Activated naive CD8-positive, alpha-beta T cell (primary cell): ENCODE measurements at regions not wholly inside any gene's neighbourhood (a gene's known extent, or its start where the extent isn't known, plus 50 kb on each side); places are given as distances from the start of the nearest gene placed in this dataset.

Experiments
- H3K27ac Mint-ChIP-seq: one replicate; pipeline ENCODE4 v1.8.0; 2021; ENCODE audit warnings: mixed read lengths
- H3K27me3 Mint-ChIP-seq: one replicate; pipeline ENCODE4 v1.8.0; 2021; ENCODE audit warnings: mixed read lengths
- H3K36me3 Mint-ChIP-seq: one replicate; pipeline ENCODE4 v1.8.0; 2021; ENCODE audit warnings: mixed read lengths
- H3K4me1 Mint-ChIP-seq: one replicate; pipeline ENCODE4 v1.8.0; 2021; ENCODE audit warnings: low read depth, mixed read lengths
- H3K4me3 Mint-ChIP-seq: one replicate; pipeline ENCODE4 v1.8.0; 2021; ENCODE audit warnings: mild to moderate bottlenecking, mixed read lengths
- H3K9me3 Mint-ChIP-seq: one replicate; pipeline ENCODE4 v1.8.0; 2021; ENCODE audit warnings: low read depth, mixed read lengths

GRCh38 chr5:109594217-109594616, 95.5 kb upstream of the MAN2A1 start:
- peak overlapping the region; percentile 31 for H3K27ac Mint-ChIP-seq

GRCh38 chr5:109590799-109591198, 98.9 kb upstream of the MAN2A1 start:
- Mint-ChIP-seq H3K27me3 (no peaks in the 10 kb centered on the region), H3K9me3 (no peaks in the 10 kb centered on the region), H3K4me3 (no peak overlapping the region), H3K27ac (no peak overlapping the region), H3K4me1 (peaks cover 18% of the 10 kb centered on the region), H3K36me3 (no peaks in the 10 kb centered on the region)

More at GRCh38 chr5:109594217-109594616, 95.5 kb upstream of the MAN2A1 start:
- no peak overlapping the region for H3K4me3 Mint-ChIP-seq
- H3K9me3 Mint-ChIP-seq = no peaks in the 10 kb centered on the region
- peaks cover 18% of the 10 kb centered on the region for H3K4me1 Mint-ChIP-seq
- H3K36me3 Mint-ChIP-seq = no peaks in the 10 kb centered on the region
- H3K27me3 Mint-ChIP-seq = no peaks in the 10 kb centered on the region

- Mint-ChIP-seq H3K36me3 (no peaks in the 10 kb centered on the region), H3K4me1 (peaks cover 18% of the 10 kb centered on the region), H3K27ac (no peak overlapping the region), H3K27me3 (peaks cover 2% of the 10 kb centered on the region), H3K9me3 (no peaks in the 10 kb centered on the region), H3K4me3 (no peak overlapping the region)
Measured at GRCh38 chr5:109589986-109590385, 99.7 kb upstream of the MAN2A1 start.

- H3K36me3 Mint-ChIP-seq = no peaks in the 10 kb centered on the region
- H3K9me3 Mint-ChIP-seq = no peaks in the 10 kb centered on the region
- peaks cover 14% of the 10 kb centered on the region for H3K4me1 Mint-ChIP-seq
- H3K27ac Mint-ChIP-seq = no peak overlapping the region
- H3K4me3 Mint-ChIP-seq = no peak overlapping the region
- peaks cover 2% of the 10 kb centered on the region for H3K27me3 Mint-ChIP-seq
Measured at GRCh38 chr5:109589239-109589638, 100.5 kb upstream of the MAN2A1 start.

- Mint-ChIP-seq H3K9me3 (no peaks in the 10 kb centered on the region), H3K36me3 (no peaks in the 10 kb centered on the region), H3K27ac (no peak overlapping the region), H3K27me3 (peaks cover 3% of the 10 kb centered on the region), H3K4me1 (peaks cover 9% of the 10 kb centered on the region), H3K4me3 (no peak overlapping the region)
Measured at GRCh38 chr5:109588281-109589035, 101.3 kb upstream of the MAN2A1 start.

- Mint-ChIP-seq H3K9me3 (no peaks in the 10 kb centered on the region), H3K27me3 (peaks cover 3% of the 10 kb centered on the region), H3K4me1 (peaks cover 4% of the 10 kb centered on the region), H3K36me3 (no peaks in the 10 kb centered on the region), H3K4me3 (no peak overlapping the region), H3K27ac (no peak overlapping the region)
Measured at GRCh38 chr5:109584986-109585599, 104.6 kb upstream of the MAN2A1 start.

- Mint-ChIP-seq H3K9me3 (no peaks in the 10 kb centered on the region), H3K27ac (no peak overlapping the region), H3K36me3 (no peaks in the 10 kb centered on the region), H3K4me3 (no peak overlapping the region), H3K27me3 (peaks cover 2% of the 10 kb centered on the region), H3K4me1 (no peaks in the 10 kb centered on the region)
Measured at GRCh38 chr5:109580225-109580624, 109.5 kb upstream of the MAN2A1 start.

- H3K27ac Mint-ChIP-seq = no peak overlapping the region
- no peaks in the 10 kb centered on the region for H3K9me3 Mint-ChIP-seq
- H3K4me1 Mint-ChIP-seq = no peaks in the 10 kb centered on the region
- H3K27me3 Mint-ChIP-seq = no peaks in the 10 kb centered on the region
- no peaks in the 10 kb centered on the region for H3K36me3 Mint-ChIP-seq
- no peak overlapping the region for H3K4me3 Mint-ChIP-seq
Measured at GRCh38 chr5:109575506-109575905, 114.2 kb upstream of the MAN2A1 start.

- H3K27ac Mint-ChIP-seq = no peak overlapping the region
- no peaks in the 10 kb centered on the region for H3K4me1 Mint-ChIP-seq
- no peaks in the 10 kb centered on the region for H3K36me3 Mint-ChIP-seq
- no peak overlapping the region for H3K4me3 Mint-ChIP-seq
- H3K9me3 Mint-ChIP-seq = no peaks in the 10 kb centered on the region
- H3K27me3 Mint-ChIP-seq = no peaks in the 10 kb centered on the region
Measured at GRCh38 chr5:109574985-109575384, 114.7 kb upstream of the MAN2A1 start.

GRCh38 chr5:109573766-109574165, 116.0 kb upstream of the MAN2A1 start:
- H3K4me3 Mint-ChIP-seq = no peak overlapping the region
- H3K4me1 Mint-ChIP-seq = no peaks in the 10 kb centered on the region
- H3K36me3 Mint-ChIP-seq = no peaks in the 10 kb centered on the region
- H3K27ac Mint-ChIP-seq = no peak overlapping the region
- no peaks in the 10 kb centered on the region for H3K9me3 Mint-ChIP-seq
- no peaks in the 10 kb centered on the region for H3K27me3 Mint-ChIP-seq

- Mint-ChIP-seq H3K4me3 (no peak overlapping the region), H3K27ac (no peak overlapping the region), H3K36me3 (no peaks in the 10 kb centered on the region), H3K4me1 (no peaks in the 10 kb centered on the region), H3K27me3 (no peaks in the 10 kb centered on the region), H3K9me3 (no peaks in the 10 kb centered on the region)
Measured at GRCh38 chr5:109573256-109573655, 116.5 kb upstream of the MAN2A1 start.

- H3K27me3 Mint-ChIP-seq = no peaks in the 10 kb centered on the region
- H3K27ac Mint-ChIP-seq = no peak overlapping the region
- no peaks in the 10 kb centered on the region for H3K36me3 Mint-ChIP-seq
- no peak overlapping the region for H3K4me3 Mint-ChIP-seq
- no peaks in the 10 kb centered on the region for H3K9me3 Mint-ChIP-seq
- no peaks in the 10 kb centered on the region for H3K4me1 Mint-ChIP-seq
Measured at GRCh38 chr5:109571785-109572184, 117.9 kb upstream of the MAN2A1 start.

GRCh38 chr5:109570362-109570874, 119.3 kb upstream of the MAN2A1 start:
- no peaks in the 10 kb centered on the region for H3K27me3 Mint-ChIP-seq
- no peak overlapping the region for H3K4me3 Mint-ChIP-seq
- H3K9me3 Mint-ChIP-seq = no peaks in the 10 kb centered on the region
- H3K4me1 Mint-ChIP-seq = no peaks in the 10 kb centered on the region
- no peaks in the 10 kb centered on the region for H3K36me3 Mint-ChIP-seq
- no peak overlapping the region for H3K27ac Mint-ChIP-seq

GRCh38 chr5:109567374-109568044, 122.2 kb upstream of the MAN2A1 start:
- H3K27ac Mint-ChIP-seq = no peak overlapping the region
- H3K27me3 Mint-ChIP-seq = no peaks in the 10 kb centered on the region

GRCh38 chr5:109566361-109566760, 123.4 kb upstream of the MAN2A1 start:
- H3K27ac Mint-ChIP-seq = no peak overlapping the region
- no peaks in the 10 kb centered on the region for H3K9me3 Mint-ChIP-seq
- H3K4me1 Mint-ChIP-seq = no peaks in the 10 kb centered on the region
- H3K27me3 Mint-ChIP-seq = no peaks in the 10 kb centered on the region
- H3K4me3 Mint-ChIP-seq = no peak overlapping the region
- no peaks in the 10 kb centered on the region for H3K36me3 Mint-ChIP-seq

More at GRCh38 chr5:109567374-109568044, 122.2 kb upstream of the MAN2A1 start:
- Mint-ChIP-seq H3K4me1 (no peaks in the 10 kb centered on the region), H3K4me3 (no peak overlapping the region), H3K9me3 (no peaks in the 10 kb centered on the region), H3K36me3 (no peaks in the 10 kb centered on the region)
